Uterus (tissue), 3 donors: ENCODE measurements at regions not wholly inside any gene's neighbourhood (a gene's known extent, or its start where the extent isn't known, plus 50 kb on each side); places are given as distances from the start of the nearest gene placed in this dataset.
A peak's percentile ranks its signal among the peaks of the same experiment; 100 is the strongest.

Source experiments
- DNase-seq, 2 donors: peaks; one replicate each; pipeline ENCODE4 v3.0.0-alpha.2; 2019 to 2020
- H3K27ac ChIP-seq, 2 donors: fragments of 200-600 bp; sonication (generic); 1 replicate in 1 of 2; 2 replicates in 1 of 2; pipeline ENCODE4 v1.5.1; 2016 to 2018
- H3K27me3 ChIP-seq, 2 donors: fragments of 200-600 bp; sonication (generic); one replicate each; pipeline ENCODE4 v1.5.1; 2018 to 2019; ENCODE audit warnings: control low read depth in 1 of 2
- H3K36me3 ChIP-seq, 2 donors: fragments of 200-600 bp; sonication (generic); one replicate each; pipeline ENCODE4 v1.5.1; 2019; ENCODE audit warnings: control low read depth in 1 of 2
- H3K4me1 ChIP-seq, 2 donors: fragments of 200-600 bp; sonication (generic); one replicate each; pipeline ENCODE4 v1.5.1; 2018 to 2019; ENCODE audit warnings: control low read depth in 1 of 2
- H3K4me3 ChIP-seq, 2 donors: fragments of 200-600 bp; sonication (generic); 1 replicate in 1 of 2; 2 replicates in 1 of 2; pipeline ENCODE4 v1.5.1; 2018 to 2019; ENCODE audit warnings: mild to moderate bottlenecking in 1 of 2
- H3K9me3 ChIP-seq, 2 donors: fragments of 200-600 bp; sonication (generic); one replicate each; pipeline ENCODE4 v1.5.1; 2019; ENCODE audit warnings: control low read depth in 1 of 2
- CTCF ChIP-seq, 4 experiments: fragments of 200-600 bp in 2 of 4; fragments of 450-650 bp in 2 of 4; sonication (generic) in 2 of 4; IDR thresholded peaks; one replicate each; pipeline ENCODE4 v1.5.1; 2016 to 2019; ENCODE audit warnings: antibody characterized with exemption in 4 of 4, mild to moderate bottlenecking in 2 of 4, moderate library complexity in 1 of 4
- POLR2A ChIP-seq, 2 donors: fragments of 450-650 bp; IDR thresholded peaks; one replicate each; pipeline ENCODE4 v1.6.1; 2016; ENCODE audit warnings: antibody characterized with exemption in 2 of 2, mild to moderate bottlenecking in 1 of 2, moderate library complexity in 1 of 2
- intact Hi-C: fragments of 100-400 bp; cut with DNase I; formaldehyde crosslinking; loops from one replicate; pipeline ENCODE4 v1.15.1; 2023; ENCODE audit warnings: low total_unique reads
- donor health status: DM: yes; HTN: yes; CAD: no.

- H3K4me1 ChIP-seq, result no peaks in the 10 kb centered on the region
- no peak overlapping the region for H3K4me3 ChIP-seq
- intact Hi-C loops, result no loop called here
- DNase-seq, result no peak
- no peaks in the 10 kb centered on the region for H3K36me3 ChIP-seq
- no peaks in the 10 kb centered on the region for H3K9me3 ChIP-seq
- TF ChIP-seq POLR2A (IDR thresholded peaks at IDR 0.05), result no peak
- no peak for TF ChIP-seq CTCF (IDR thresholded peaks at IDR 0.05)
- H3K27ac ChIP-seq, result peak overlapping the region in 1 of 2 donors; percentile 9
- no peaks in the 10 kb centered on the region for H3K27me3 ChIP-seq
These were observed 200.2 kb downstream of the SPRY2 start for GRCh38 chr13:80140685-80141084.

GRCh38 chr13:80139196-80139595, 201.7 kb downstream of the SPRY2 start:
- H3K27me3 ChIP-seq, result no peaks in the 10 kb centered on the region
- H3K36me3 ChIP-seq, result no peaks in the 10 kb centered on the region
- no peak for TF ChIP-seq CTCF (IDR thresholded peaks at IDR 0.05)
- TF ChIP-seq POLR2A (IDR thresholded peaks at IDR 0.05), result no peak
- intact Hi-C loops, result no loop called here
- no peak overlapping the region for H3K4me3 ChIP-seq
- H3K9me3 ChIP-seq, result no peaks in the 10 kb centered on the region
- no peaks in the 10 kb centered on the region for H3K4me1 ChIP-seq
- H3K27ac ChIP-seq, result no peak overlapping the region
- DNase-seq, result no peak

- no peak for TF ChIP-seq CTCF (IDR thresholded peaks at IDR 0.05)
These were observed 202.9 kb downstream of the SPRY2 start for GRCh38 chr13:80137994-80138393.

GRCh38 chr13:80134346-80134745, 206.6 kb downstream of the SPRY2 start:
- Histone ChIP-seq H3K9me3 (no peaks in the 10 kb centered on the region), H3K36me3 (no peaks in the 10 kb centered on the region), H3K27ac (peak overlapping the region; percentile 61 to 71), H3K4me1 (no peaks in the 10 kb centered on the region), H3K27me3 (no peaks in the 10 kb centered on the region), H3K4me3 (no peak overlapping the region)
- intact Hi-C loops, result no loop called here
- DNase-seq, result no peak
- TF ChIP-seq CTCF (IDR thresholded peaks at IDR 0.05) (no peak), POLR2A (IDR thresholded peaks at IDR 0.05) (no peak)

More at GRCh38 chr13:80137994-80138393, 202.9 kb downstream of the SPRY2 start:
- H3K36me3 ChIP-seq, result no peaks in the 10 kb centered on the region
- no peaks in the 10 kb centered on the region for H3K4me1 ChIP-seq
- no peak for DNase-seq
- no peaks in the 10 kb centered on the region for H3K27me3 ChIP-seq
- H3K27ac ChIP-seq, result no peak overlapping the region
- no peaks in the 10 kb centered on the region for H3K9me3 ChIP-seq
- H3K4me3 ChIP-seq, result no peak overlapping the region
- intact Hi-C loops, result no loop called here

GRCh38 chr13:80133631-80134261, 207.2 kb downstream of the SPRY2 start:
- Histone ChIP-seq H3K27ac (peak overlapping the region; percentile 61 to 71), H3K9me3 (no peaks in the 10 kb centered on the region), H3K4me3 (no peak overlapping the region), H3K27me3 (no peaks in the 10 kb centered on the region), H3K4me1 (no peaks in the 10 kb centered on the region), H3K36me3 (no peaks in the 10 kb centered on the region)
- intact Hi-C loops, result no loop called here
- TF ChIP-seq CTCF (IDR thresholded peaks at IDR 0.05), result no peak
- TF ChIP-seq POLR2A (IDR thresholded peaks at IDR 0.05), result no peak
- no peak for DNase-seq
